Activated effector memory CD4-positive, alpha-beta T cell treated with Interleukin-2 at 50 U/mL for 16 hours (primary cell): ENCODE measurements at regions not wholly inside any gene's neighbourhood (a gene's known extent, or its start where the extent isn't known, plus 50 kb on each side); places are given as distances from the start of the nearest gene placed in this dataset.
"Not testable (repeated sequence)": the region's sequence is repeated elsewhere in the genome, so short reads cannot be mapped to it uniquely, and the experiment has no call there.

Source experiments
- DNase-seq: peaks from one replicate; pipeline ENCODE4 v3.0.0-alpha.2; 2020

DNA sequence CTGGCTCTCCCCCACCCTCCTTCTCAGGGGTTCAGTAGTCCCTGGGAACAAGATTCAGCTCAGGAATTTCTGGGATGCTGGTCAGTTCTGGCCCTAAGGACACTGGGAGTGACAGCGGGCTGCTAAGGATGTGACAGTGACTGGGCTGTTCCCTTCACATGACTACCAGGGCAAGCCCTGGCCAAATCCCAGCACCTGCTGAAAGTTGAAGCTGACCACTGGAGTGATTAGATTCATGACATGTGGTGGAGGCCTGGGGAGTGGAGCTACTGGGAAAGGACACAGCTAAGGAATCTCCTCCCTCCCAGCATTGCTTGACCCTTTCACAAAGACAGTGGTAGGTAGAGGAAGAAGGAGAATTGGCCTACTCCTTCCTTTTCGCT lies 204.9 kb downstream of the DAD1 start:
- DNase-seq: no peak

DNA sequence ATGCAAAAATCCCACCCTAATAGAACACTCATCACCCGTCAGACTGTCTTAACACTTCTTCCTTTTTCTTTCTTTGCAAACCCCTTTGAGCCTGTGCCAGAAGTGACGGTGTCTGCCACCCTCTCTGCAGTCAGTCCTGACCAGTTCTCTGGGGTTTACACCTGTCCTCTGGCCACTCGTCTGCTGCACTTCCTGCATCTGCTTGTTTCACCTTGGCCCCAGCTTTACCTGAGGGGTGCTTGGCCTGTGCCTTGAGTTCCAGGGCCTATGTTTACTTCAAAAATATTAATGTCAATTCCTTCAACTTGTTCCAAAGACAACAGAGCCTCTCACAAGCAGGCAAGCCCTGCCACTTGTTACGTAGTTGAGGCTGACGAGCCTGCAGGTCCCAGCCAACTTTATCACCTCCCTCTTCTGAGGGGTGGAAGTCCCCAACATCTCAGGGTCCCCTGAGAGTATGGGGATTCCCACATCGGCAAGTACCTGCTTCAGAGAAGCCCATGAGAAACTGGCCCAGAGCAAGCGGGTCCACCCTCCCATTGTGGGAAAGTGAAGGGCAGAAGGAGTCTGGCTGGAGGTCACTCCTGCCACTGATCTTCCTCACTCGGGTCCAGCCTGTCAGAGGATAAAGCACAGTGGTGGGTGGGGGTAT lies 205.4 kb downstream of the DAD1 start:
- no peak for DNase-seq

DNA sequence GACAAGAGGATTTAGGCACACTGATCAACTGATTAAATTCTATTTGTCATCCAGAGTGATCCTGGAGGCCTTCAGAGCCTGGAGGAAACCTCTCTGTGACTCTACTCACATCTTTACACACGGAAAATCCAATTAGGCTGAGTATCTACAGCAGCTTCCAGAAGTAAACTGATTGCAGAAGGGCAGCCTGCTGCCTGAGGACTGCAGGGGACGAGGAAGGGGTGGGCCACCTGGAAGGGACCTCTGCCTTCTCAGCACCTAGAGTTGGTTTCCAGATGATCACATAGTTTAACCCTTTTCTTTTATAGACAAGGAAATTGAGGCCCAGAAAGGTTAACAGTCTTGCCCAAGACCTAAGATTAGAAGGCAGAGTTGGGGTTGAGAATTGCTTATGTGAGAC lies 206.1 kb downstream of the DAD1 start:
- DNase-seq: no peak

DNA sequence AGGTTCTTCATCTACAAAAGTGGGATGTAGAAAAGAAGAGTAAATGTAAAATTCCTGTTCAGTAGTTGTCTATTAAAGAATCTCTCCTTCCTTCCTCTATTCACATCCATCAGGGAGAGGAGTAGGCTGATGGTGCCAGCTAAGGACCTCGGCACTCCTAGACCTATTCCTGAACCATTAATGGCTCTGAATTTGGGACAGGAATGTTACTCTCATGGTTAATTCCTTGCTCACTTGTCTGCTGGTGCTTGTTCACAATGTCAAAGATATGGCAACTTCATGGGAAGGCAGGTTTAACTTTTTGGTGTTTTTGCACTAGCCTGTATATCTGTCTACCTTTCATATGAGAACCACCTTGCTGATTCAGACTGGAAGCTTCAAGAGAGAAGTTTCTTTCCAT lies 206.6 kb downstream of the DAD1 start:
- no peak for DNase-seq

DNA sequence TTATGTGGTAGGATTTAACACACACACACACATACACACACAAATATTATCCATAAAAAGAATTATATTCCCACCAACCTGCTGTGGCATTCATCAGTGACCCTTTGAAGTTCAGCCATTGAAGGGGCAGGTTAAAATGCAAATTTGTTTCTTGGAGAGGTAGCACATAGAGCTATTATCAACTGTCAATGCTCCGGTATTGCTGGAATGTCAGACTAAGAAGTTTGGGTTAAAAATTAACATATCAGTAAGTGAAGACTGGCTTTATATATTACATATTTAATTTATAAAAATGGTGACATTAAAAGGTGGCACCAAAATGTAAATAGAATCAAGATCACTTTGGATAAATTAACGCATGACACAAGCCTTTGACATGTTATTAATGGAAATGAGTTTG lies 207.3 kb downstream of the DAD1 start:
- DNase-seq: no peak

DNA sequence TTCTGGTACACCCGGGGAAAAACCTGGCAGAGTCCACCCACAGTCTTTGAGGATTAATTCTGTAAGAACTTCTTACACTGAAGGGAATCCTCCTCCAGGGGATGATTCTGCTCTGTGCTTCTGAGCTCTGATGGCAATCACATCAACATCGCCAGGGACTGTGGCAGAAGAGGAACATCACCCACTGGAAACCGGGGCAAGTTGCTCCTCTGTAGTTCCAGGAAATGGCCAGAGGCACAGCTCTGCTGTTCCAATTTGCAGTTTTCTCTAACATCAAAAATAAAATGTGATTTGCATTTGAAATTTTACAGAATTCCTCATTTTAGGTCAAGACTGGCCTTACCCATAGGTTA lies 207.6 kb downstream of the DAD1 start:
- DNase-seq: no peak

DNA sequence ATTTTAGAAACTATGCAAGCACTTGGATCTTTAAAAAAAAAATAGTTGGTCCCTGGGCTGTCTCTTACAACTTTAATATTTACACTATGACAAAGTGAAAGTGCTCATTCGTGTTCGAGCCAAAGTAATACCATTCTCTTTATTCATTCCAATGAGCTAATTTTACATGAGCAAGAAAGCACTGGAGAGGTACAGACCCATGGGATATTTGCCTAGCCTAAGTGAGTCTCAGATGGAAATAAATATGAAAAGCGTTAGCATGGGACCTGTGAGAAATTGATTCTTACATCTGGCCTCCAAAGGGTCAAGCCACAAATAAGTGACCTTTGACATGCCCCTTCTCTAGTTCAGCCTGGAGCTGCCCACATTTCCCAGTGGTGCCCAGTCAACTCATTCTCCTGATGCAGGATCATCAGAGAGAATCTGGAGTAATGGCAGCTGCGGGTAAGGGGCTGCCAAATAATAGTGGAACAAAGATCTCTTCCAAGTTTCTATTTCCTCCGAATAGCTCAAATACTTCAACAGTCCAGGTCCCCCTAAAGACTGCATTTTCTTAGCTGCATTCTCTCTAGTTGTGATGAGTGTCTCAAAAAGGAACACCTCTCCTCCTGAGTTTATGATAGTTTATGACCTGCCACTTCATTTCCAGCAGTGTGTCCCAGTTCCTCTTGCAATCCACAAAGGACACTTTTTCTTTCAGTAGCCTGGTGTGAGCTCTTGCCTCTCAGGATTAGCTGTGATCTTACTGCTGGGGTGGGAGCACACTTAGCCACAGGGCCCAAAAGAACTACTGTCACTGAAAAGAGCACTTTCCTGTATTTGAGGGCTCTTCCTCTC lies 208.2 kb downstream of the DAD1 start:
- DNase-seq: no peak

DNA sequence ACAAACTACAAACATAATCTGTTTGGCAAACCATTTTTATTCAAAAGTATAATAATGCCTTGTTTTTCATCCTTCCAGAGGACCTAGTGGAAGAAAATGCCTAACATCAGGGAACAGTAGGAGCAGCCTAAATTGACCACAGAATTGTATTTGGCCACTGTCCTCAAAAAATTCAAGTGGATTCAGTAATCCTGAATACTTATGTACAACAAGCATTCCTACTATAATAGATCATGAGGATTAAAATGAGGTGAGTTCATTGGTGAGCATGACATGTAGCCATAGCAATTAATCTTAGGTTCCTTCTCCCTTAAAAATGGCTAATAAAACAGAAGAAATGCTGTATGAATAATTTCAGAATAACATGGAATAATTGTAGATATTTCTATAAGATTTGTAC lies 209.3 kb downstream of the DAD1 start:
- DNase-seq: no peak

DNA sequence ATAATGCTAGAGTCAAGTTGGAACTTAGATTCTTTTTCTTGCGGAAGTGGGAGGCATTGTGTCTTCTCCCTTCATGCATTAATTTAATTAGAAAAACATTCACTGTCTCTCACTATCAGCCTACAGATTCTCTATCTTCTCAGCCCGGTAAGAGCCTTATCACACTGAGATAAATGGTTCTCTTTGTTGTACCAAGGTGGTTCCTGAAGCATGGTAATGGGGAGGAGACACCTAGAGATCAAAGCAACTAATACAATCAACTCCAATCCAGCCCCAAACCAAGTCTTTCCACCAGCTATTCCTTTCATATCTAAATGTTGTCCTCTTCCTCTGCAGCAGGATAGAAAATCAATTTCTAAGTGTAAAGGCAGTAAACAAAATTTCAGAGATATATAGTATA lies 210.8 kb downstream of the DAD1 start:
- DNase-seq: no peak

DNA sequence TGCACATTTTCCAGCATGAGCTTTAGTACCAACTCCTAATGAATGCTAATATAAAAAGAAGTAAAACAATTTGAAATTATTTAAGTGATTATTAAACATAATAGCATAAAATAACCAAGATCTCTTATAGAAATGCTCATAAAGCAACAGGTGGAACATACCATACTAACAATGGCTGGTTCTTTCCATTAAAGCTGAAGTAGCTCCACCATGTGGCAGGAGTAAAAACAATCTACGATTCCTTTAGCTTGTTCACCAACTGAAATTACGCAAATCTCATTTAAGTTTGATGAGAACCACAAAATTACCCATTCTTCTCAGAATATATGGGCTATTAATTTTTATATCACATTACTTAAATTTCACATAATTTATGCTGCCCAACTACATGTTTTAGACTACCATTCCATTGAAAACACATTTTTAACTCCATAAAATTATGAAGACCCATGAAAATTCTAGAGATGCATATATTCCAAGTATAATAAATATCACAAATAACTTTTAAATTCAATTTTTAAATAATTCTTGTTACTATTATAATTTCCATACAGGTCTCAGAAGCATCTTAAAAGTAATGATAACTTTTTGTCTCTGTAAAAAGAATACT lies 213.6 kb downstream of the DAD1 start:
- DNase-seq: no peak

DNA sequence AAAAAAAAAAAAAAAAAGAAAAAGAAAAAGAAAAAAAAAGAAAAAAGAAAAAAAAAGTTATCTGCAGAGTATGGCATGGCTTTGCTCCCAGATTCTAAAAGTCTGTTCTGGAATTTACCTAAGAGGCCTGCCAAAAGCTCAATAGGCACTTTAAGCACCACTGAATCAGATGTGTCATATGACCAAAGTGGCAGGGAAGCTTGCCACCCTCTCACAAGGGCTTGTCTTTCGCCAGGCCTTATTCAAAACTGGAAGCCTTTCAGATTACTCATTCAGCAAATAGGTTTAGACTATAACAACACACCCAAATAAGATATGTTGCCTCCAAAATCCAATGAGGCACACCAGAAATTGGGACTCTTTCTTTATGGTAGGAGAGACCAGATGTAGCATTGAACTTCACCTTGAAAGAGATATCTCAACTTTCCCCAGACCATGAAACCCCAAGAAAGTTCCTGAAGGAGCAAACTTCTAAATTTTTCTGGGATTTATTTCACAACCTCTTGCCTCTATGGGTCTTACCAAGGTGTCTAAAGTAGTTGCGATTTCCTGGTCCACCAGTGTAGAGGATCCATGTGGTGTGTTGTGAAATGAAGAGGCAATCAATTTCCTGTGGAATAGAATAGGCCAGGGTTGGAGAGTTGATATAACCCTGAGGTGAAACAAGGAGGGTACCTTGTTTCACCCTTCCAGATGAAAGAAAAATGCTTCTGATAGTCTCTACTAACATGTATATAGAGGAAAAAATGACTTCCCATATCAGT lies 218.8 kb downstream of the DAD1 start:
- DNase-seq: no peak

DNA sequence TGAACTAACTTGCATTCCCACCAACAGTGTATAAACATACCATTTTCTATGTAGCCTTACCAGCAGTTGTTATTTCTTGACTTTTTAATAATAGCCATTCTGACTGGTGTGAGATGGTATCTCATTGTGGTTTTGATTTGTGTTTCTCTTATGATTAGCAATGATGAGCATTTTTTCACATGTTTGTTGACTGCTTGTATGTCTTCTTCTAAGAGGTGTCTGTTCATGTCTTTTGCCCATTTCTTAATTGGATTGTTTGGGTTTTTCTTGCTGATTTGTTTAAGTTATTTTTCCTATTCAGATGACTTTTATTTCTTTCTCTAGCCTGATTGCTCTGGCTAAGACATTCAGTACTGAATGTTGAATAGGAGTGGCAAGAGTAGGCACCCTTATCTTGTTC lies 230.3 kb downstream of the DAD1 start:
- DNase-seq: no peak

DNA sequence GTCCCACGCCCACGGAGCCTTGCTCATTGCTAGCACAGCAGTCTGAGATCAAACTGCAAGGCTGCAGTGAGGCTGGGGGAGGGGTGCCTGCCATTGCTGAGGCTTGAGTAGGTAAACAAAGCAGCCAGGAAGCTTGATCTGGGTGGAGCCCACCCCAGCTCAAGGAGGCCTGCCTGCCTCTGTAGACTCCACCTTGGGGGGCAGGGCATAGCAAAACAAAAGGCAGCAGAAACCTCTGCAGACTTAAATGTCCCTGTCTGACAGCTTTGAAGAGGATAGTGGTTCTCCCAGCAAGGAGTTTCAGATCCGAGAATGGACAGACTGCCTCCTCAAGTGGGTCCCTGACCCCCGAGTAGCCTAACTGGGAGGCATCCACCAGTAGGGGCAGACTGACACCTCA lies 239.7 kb downstream of the DAD1 start:
- not testable (repeated sequence) for DNase-seq

DNA sequence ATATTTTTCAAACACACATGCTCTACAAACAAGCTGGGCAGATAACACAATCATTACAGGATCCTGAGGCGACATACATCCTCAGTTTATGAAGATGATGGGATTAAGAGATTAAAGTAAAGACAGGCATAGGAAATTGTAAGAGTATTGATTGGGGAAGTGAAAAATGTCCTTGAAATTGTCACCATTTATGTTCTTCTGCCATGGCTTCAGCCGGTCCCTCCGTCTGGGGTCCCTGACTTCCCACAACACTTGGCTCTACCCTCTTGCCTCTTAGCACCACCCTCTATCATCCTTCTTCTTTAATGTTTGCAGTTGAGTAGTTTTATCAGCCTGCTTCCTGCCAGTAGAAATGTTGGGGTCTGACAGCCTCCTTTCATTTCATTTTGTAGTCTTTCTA lies 244.4 kb downstream of the DAD1 start:
- DNase-seq: no peak

DNA sequence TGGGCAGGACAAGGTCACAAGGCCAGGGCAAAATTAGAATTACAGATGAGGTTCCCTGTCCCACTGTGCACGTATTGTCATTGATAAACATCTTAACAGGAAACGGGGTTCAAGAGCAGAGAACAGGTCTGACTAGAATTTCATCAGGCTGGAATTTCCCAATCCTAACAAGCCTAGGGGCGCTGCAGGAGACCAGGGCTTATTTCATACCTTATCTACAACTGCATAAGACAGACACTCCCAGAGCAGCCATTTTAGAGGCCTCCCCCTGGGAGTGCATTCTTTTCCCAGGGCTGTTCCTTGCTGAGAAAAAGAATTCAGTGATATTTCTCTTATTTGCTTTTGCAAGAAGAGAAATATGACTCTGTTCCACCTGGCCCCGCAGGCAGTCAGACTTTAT lies 244.8 kb downstream of the DAD1 start:
- not testable (repeated sequence) for DNase-seq

DNA sequence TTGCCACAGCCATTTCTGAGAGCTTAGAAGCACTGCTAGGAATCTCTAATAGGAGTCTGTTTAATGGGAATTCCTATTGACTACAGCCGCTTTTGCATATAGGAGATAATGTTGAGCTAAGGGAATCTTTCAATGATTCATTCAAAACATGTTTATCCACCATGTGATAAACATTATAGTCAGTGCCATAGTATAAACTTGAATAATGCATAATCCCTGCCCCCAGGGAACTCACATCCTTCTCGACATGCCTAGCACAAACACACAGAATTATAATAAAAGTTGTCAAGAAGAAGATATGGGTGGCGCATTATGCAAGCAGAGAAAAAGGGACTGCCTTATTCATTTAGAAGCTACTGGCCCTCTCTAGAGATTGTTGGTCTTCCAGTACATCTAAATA lies 248.0 kb downstream of the DAD1 start:
- DNase-seq: no peak

DNA sequence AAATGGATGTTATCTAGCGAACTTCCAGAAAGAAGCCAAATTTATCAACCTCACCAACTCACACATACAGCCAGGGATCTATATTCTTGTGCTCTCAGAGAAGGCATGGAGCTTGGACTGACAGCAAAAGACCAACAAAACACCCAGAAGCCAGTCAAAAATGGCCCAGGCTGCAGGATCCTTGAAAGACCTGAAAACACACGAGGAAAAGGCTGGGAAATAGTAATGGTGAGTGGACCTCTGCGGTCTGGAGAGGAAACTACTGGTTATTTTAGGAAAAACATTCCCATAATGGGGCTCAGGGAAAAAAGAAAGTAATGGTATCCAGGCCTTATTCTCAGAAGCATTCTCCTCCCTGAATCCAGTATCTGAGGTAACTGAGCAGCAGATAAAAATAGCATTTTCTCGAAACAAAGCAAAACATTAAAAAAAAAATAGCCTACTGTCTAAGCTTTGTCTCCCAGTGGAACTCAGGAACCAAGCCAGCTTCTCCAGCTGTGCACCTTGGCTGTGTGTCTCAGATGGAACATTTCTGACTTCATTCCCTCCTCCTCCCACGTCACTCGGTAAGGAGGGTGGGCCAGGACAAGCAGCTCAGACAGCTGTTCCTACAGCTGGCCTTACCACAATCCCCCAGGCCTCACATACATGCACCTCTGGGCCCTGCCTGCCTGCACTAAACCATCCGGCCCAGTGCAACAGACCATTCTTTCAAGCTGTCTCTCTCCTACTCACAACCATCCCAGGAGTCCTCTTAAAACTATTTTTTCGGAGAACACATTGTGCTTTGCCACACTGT lies 249.9 kb downstream of the DAD1 start:
- no peak for DNase-seq

DNA sequence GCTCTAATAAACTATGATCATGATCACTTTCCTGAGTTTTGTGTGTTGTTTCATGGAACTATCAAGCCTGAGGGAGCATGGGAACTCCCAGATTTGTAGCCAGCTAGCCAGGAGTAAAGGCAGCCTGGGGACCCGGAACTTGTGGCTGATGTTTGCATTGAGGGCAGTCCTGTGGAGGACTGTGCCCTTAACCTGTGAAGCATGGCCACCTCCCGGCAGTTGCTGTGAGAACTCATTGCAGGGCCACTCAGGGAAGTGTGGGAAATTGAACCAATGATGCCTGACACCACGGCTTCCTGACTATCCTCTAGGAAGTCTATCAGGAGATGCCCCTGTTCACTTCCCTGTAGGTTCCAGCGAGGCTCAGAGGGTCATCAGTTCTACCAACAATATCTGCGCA lies 250.6 kb downstream of the DAD1 start:
- no peak for DNase-seq

DNA sequence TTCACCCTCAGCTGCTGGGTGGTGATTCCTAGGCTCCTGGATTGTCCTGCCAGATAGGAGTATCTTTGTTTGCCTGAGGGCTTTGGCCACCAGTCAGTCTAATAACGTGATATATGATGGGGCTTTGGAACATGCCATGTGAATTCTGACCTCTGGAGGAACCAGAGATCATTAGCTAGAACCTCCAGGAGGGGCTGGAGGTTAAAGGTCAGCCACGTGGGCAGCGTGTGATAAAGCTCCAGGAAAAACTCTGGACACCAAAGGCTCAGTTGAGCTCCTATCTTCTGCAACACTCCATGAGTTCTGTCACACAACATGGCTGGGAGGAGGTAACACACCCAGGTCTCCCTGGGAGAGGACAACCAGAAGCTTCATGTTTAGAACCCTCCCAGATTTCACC lies 251.1 kb downstream of the DAD1 start:
- no peak for DNase-seq

DNA sequence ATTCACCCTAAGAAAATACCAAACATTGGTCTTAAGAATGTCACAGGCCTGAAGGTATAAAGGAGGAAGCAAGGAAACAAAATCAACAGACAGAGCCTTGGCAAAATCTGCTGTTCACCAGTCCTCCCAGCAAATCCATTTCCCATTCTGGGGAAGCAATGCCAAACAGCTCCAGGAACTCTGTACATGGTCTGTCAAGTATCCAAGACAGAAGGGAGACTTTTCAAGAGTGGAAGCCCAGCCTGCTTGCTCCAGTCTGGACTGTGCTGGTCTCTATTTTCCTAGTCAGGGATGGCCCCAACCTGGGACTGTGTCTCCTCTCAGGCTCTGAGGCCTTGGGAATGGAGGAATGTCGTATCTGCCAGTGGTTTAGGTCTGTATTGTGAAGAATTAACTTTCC lies 251.5 kb downstream of the DAD1 start:
- DNase-seq: no peak

DNA sequence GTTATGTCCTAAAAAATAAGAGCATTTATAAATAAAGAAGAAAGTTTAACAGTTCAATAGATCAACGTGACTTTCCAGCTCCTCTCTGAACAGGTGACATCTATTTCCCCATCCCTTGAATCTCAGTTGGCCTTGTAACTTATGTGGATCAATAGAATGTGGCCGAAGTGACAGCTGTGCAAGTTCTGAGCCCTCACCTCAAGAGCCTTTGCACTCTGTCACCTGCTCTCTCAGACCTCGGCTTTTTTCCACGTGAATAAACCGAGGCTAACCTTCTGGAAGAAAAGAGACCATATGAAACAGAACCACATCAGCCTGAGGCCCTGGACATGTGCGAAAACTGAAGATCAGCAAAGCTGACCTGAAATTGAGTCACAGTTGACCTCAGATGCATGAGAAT lies 253.0 kb downstream of the DAD1 start:
- DNase-seq: no peak

DNA sequence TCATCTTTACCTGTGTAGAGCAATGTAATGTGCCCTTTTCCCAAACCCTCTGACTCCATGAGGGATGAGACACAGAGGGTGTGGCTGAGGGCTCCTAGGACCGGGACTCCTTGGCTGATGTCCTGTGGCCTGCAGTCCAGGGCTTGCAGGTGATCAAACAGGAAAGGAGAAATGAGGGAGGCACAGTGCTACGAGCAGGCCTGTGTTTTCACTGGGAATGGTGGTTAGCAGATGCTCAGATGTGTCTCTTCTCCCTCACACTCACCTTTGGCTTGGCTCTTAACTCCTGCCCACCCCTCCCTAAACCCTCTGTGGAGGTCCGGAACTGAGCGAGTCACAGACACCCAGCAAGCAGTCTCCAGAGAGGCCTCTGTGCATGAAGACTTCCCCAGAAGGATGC lies 254.4 kb downstream of the DAD1 start:
- DNase-seq: no peak

DNA sequence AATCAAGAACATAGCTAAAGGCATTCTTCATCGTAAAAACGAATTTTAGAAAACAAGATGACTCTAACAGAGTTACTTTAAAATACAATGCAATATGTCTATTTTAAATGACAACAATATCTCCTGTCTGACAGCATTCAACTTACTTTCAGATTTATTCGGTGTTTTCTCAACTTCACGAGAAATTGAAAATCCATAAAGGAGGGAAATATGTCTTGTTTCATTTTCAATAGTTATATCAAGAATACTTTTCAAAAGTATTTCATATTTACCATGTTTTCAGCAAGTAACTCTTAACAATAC lies 254.8 kb downstream of the DAD1 start:
- DNase-seq: no peak
